Psoas muscle (tissue), 7 donors: ENCODE measurements at regions not wholly inside any gene's neighbourhood (a gene's known extent, or its start where the extent isn't known, plus 50 kb on each side); places are given as distances from the start of the nearest gene placed in this dataset.

Experiments used
- ATAC-seq, 4 donors: fragments of 200-7000 bp; cut with Tn5 transposase; one replicate each; pipeline ENCODE4 v1.9.1; 2020; ENCODE audit warnings: moderate library complexity in 3 of 4, mild to moderate bottlenecking in 2 of 4
- DNase-seq, 2 donors: peaks; one replicate each; pipeline ENCODE4 v3.0.0-alpha.2; 2020
- H3K27ac ChIP-seq: fragments of 200-600 bp; one replicate; pipeline ENCODE4 v1.8.0; 2022
- H3K27me3 ChIP-seq, 3 donors: fragments of 200-600 bp in 1 of 3; one replicate each; pipeline versions ENCODE4 v1.6.1 to v1.8.0; 2013 to 2022; ENCODE audit warnings: low read length in 2 of 3, mild to moderate bottlenecking in 2 of 3, moderate library complexity in 1 of 3; ENCODE audit not compliant: insufficient read depth in 3 of 3
- H3K36me3 ChIP-seq, 2 donors: fragments of 200-600 bp in 1 of 2; one replicate each; pipeline versions ENCODE4 v1.6.1 to v1.8.0; 2013 to 2022; ENCODE audit warnings: low read depth in 1 of 2, mild to moderate bottlenecking in 1 of 2, moderate library complexity in 1 of 2; ENCODE audit not compliant: insufficient read depth in 1 of 2
- H3K4me1 ChIP-seq: fragments of 200-600 bp; one replicate; pipeline ENCODE4 v1.8.0; 2022
- H3K4me3 ChIP-seq: fragments of 200-600 bp; one replicate; pipeline ENCODE4 v1.8.0; 2022; ENCODE audit warnings: mild to moderate bottlenecking
- H3K9me3 ChIP-seq: fragments of 200-600 bp; one replicate; pipeline ENCODE4 v1.8.0; 2022
- CTCF ChIP-seq: fragments of 200-600 bp; IDR thresholded peaks from one replicate; pipeline ENCODE4 v1.8.0; 2022; ENCODE audit warnings: antibody characterized with exemption
- WGBS, 3 donors: extraction: QIAGEN DNeasy Blood & Tissue Kit; methylation state at CpG; one replicate each; pipeline versions ENCODE4 v1.1.6 to v1.1.7; 2013; 5-methylcytosine and 5-hydroxymethylcytosine counted together
- intact Hi-C, 2 donors: fragments of 100-400 bp; cut with DNase I; formaldehyde crosslinking; loops; one replicate each; pipeline versions ENCODE4 v1.11.0 to v1.14.2; 2022
- donor health status: healthy with polysubstance abuse.
- donor health status: DM: no; HTN: no; CAD: no; lungs with moderate emphysema.
- donor health status: Bipolar disorder and iron deficiency.
- donor health status: healthy.
- donor health status: DM: yes; HTN: yes; CAD: no.
- donor health status: DM: no; HTN: no; CAD: no.
- donor health status: DM: yes; HTN: yes; CAD: no.

- no peaks in the 10 kb centered on the region for H3K4me1 ChIP-seq
- no peak for ATAC-seq
- H3K36me3 ChIP-seq = no peaks in the 10 kb centered on the region
- DNase-seq = no peak
- 46 to 56% (median 50%) methylated on average over 3 of the region's 3 CpGs for WGBS, 3 donors
- peaks cover 3% of the 10 kb centered on the region for H3K9me3 ChIP-seq
- intact Hi-C loops = no loop called here
- TF ChIP-seq CTCF = no peak
- no peak overlapping the region for H3K27ac ChIP-seq
- no peaks in the 10 kb centered on the region for H3K27me3 ChIP-seq
- H3K4me3 ChIP-seq = no peak overlapping the region
These were observed 230.6 kb upstream of the PEX5L start for GRCh38 chr3:180267202-180267843.

GRCh38 chr3:180274536-180274935 lies 237.8 kb upstream of the PEX5L start:
- ATAC-seq = no peak
- no peak for DNase-seq
- WGBS, 3 donors = 86 to 97% (median 90%) methylated on average over 4 of the region's 4 CpGs
- Histone ChIP-seq H3K9me3 (peaks cover 2% of the 10 kb centered on the region), H3K27me3 (no peaks in the 10 kb centered on the region), H3K4me1 (no peaks in the 10 kb centered on the region), H3K4me3 (no peak overlapping the region), H3K27ac (no peak overlapping the region), H3K36me3 (no peaks in the 10 kb centered on the region)
- intact Hi-C loops = no loop called here
- no peak for TF ChIP-seq CTCF

- intact Hi-C loops = no loop called here
- 31 to 39% (median 34%) methylated on average over 2 of the region's 2 CpGs for WGBS, 3 donors
- DNase-seq (no peak), ATAC-seq (no peak)
- Histone ChIP-seq H3K4me1 (no peaks in the 10 kb centered on the region), H3K27ac (no peak overlapping the region), H3K36me3 (no peaks in the 10 kb centered on the region), H3K27me3 (no peaks in the 10 kb centered on the region), H3K4me3 (no peak overlapping the region), H3K9me3 (no peaks in the 10 kb centered on the region)
- TF ChIP-seq CTCF = no peak
These were observed 238.4 kb upstream of the PEX5L start for GRCh38 chr3:180275176-180275575.

GRCh38 chr3:180277041-180277440 lies 240.3 kb upstream of the PEX5L start:
- Histone ChIP-seq H3K4me1 (no peaks in the 10 kb centered on the region), H3K27me3 (no peaks in the 10 kb centered on the region), H3K4me3 (no peak overlapping the region), H3K9me3 (no peaks in the 10 kb centered on the region), H3K36me3 (no peaks in the 10 kb centered on the region), H3K27ac (no peak overlapping the region)
- DNase-seq (no peak), ATAC-seq (no peak)
- WGBS, 3 donors = 35 to 46% (median 43%) methylated on average over 2 of the region's 2 CpGs
- TF ChIP-seq CTCF = no peak
- intact Hi-C loops = no loop called here

- Histone ChIP-seq H3K27me3 (no peaks in the 10 kb centered on the region), H3K36me3 (no peaks in the 10 kb centered on the region), H3K4me1 (no peaks in the 10 kb centered on the region), H3K9me3 (no peaks in the 10 kb centered on the region), H3K4me3 (no peak overlapping the region), H3K27ac (no peak overlapping the region)
- ATAC-seq (no peak), DNase-seq (no peak)
- no peak for TF ChIP-seq CTCF
- intact Hi-C loops = no loop called here
- 48 to 63% (median 58%) methylated on average over 2 of the region's 2 CpGs for WGBS, 3 donors
These were observed 241.9 kb upstream of the PEX5L start for GRCh38 chr3:180278583-180279188.
